Ovary (tissue), 3 donors: ENCODE measurements at regions not wholly inside any gene's neighbourhood (a gene's known extent, or its start where the extent isn't known, plus 50 kb on each side); places are given as distances from the start of the nearest gene placed in this dataset.
"Not testable (repeated sequence)": the region's sequence is repeated elsewhere in the genome, so short reads cannot be mapped to it uniquely, and the experiment has no call there.

Experiments
- CTCF ChIP-seq, 3 donors: fragments of 450-650 bp in 2 of 3; fragments of 200-600 bp in 1 of 3; IDR thresholded peaks; one replicate each; pipeline versions ENCODE4 v1.5.1 to v1.8.0; 2016 to 2022; ENCODE audit warnings: antibody characterized with exemption in 3 of 3, mild to moderate bottlenecking in 1 of 3
- POLR2A ChIP-seq: fragments of 450-650 bp; IDR thresholded peaks from one replicate; pipeline ENCODE4 v1.6.1; 2017; ENCODE audit warnings: antibody characterized with exemption, mild to moderate bottlenecking, moderate library complexity
- donor health status: DM: no; HTN: no; CAD: no.

GRCh38 chr14:105775349-105775923 is 249.1 kb downstream of the TMEM121 start:
- TF ChIP-seq POLR2A; CTCF (IDR thresholded peaks at IDR 0.05): not testable (repeated sequence)
